GM11168 (cell line): ENCODE measurements at regions not wholly inside any gene's neighbourhood (a gene's known extent, or its start where the extent isn't known, plus 50 kb on each side); places are given as distances from the start of the nearest gene placed in this dataset.

Experiments
- in situ Hi-C: fragments of 300-500 bp; cut with MboI; formaldehyde crosslinking; loops from one replicate; pipeline ENCODE4 v1.12.0; 2022; ENCODE audit warnings: low sequenced_read_pairs; ENCODE audit not compliant: unreplicated experiment

DNA sequence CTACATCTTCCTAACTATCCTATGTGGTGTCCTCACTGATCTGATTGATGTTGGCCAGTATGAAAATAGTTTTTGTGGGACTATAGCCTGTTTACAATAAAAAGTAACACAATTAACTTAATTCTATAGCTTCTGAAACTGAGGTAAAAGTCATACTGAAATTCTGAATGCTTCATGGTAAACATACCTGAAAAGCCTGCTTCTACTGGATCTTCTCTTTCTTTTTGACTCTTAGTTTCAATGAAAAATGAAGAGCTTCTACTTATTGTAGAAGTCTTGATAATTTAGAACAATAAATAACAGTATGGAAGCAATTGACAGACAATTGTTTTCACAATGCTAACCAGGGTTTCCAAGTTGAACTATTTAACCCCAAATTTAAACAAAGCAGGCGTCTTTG lies 383.9 kb upstream of the MMS22L start:
- in situ Hi-C loops = no loop called here

DNA sequence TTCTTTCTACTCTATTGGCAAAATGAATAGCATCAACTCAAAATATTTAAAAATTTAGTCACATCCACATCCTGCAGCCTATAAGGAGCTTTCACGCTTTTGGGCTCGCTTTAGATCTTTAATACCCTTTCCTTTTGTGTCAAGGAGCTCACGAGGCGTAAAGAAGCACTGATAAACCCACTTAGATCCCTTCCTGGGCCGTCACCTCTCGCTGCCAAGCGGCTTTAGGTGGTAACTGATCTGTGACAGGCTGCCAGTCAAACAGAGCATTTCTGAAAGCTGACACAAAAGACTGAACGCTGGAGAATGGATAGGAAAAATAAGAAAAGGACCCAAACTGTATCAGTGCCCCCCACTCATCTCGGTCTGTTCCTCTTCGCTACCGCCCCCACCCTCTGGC lies 385.7 kb upstream of the MMS22L start:
- in situ Hi-C loops = no loop called here

DNA sequence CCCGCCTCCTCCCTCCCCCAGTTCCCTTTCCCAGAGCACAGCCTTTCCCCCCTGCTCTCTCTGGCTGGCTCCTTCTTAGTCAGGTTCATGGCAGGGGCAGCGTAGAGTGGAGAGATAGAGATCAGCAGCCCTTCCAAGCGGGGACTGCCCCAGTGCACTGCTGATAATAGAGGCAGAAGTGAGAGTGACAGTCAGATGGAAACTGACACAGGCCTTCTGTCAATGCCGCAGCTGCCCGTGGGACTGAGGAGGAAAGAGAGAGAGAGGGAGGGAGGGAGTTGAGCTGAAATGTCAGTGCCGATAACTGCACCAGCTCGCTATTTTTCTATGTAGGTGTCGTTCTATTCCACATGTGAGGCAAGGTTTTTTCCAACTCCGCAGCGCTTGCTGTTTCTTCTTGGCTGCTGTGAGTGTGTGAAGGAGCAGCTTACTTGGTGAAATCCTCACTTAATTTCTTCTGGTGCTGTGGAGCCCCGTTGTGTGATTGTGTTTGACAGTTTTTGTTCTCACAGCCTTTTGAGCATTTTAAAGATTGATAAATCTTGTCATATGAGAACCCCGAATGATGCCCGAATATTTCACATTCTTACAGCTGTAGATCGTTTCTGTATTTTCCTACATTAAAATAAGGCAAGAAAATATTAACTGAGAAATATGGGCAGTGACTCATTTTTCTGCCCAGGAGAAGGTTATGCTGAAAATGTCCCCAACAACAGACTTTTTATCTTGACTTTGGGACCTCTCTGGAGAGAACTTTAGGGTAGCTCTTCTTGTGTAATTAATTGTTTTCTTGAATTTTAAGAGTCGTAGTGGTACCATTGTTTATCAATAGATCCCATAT lies 386.4 kb upstream of the MMS22L start:
- in situ Hi-C loops = no loop called here

DNA sequence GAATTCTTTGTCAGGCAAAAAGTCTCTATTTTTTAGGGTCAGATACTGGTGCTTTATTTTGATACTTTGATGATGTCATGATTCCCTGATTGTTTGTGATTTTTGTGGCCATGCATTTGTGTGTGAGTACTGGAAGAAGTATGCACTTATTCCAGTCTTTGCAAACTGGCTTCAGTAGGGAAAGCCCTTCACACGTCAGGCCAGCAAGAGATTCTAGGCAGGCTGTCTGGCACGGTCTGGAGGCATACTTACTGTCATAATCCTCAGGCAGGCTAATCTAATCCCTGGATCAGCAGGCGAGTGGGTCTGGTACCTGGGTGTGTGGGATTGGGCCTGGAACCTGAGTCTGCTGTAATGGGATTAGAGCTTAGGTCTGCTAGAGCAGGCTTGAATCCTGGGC lies 391.8 kb upstream of the MMS22L start:
- in situ Hi-C loops = no loop called here

DNA sequence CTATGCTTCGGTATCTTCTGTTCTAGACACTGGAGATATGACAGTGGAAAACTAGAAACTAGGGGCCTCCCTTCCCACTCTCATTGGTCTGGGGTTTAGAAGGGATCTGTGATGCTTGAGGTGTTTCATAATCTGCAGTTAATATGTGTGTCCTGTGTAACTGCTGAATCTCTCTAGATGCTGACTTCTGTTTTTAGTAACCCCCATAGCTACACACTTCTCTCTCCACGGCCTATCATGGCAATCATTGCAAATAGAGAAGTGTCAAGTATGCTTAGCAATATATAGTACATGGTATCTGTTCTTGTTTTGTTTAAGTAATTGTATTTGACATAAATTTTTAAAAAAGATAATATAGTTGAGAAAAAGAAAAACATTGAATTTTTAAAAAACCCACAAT lies 394.6 kb upstream of the MMS22L start:
- in situ Hi-C loops = no loop called here

DNA sequence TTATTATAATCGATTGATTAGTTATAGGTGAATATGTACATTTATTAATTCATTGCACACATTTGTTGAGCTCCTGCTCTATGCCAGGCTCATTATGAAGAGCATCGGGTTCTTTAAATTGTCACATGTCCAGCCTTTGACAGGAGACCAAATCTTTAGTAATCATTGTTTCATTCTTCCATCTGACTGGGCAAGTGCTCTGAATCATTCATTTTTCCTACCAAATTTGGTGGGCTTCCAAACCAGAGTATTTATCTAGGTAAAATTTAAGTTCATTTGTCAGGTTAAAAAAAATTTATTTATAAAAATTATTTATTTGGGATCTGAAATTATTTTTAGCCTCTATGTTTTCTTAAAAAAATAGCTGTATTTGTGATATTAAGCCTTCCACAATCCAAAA lies 404.9 kb upstream of the MMS22L start:
- in situ Hi-C loops = no loop called here

DNA sequence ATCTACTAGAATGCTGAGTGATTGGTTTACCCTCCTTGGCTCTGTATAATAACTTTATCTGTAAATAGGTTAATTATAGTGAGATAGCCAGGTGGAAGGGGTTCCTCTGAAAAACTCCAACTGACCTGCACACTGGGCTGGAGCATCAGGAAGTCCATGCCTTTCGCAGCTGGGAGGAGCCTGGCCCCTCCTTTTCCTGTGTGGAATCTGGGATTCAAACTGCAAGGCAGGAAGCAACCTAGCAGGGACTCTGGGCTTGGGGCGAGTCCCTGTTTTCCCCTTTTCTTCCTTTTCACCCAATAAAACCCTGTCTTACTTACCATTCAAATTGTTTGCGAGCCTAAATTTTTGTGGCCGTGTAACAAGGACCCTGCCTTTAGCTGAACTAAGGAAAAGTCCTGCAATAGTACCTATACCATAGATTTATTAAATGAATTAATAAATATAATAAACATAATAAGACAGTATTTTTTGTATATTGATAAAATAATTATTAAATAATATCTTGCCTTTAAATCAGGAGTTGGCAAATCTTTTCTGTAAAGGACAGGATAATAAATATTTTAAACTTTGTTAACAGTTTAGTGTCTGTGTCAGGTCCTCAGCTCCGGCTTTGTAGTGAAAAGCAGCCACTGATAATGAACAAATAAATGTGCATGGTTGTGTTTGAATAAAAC lies 406.2 kb upstream of the MMS22L start:
- in situ Hi-C loops = no loop called here

DNA sequence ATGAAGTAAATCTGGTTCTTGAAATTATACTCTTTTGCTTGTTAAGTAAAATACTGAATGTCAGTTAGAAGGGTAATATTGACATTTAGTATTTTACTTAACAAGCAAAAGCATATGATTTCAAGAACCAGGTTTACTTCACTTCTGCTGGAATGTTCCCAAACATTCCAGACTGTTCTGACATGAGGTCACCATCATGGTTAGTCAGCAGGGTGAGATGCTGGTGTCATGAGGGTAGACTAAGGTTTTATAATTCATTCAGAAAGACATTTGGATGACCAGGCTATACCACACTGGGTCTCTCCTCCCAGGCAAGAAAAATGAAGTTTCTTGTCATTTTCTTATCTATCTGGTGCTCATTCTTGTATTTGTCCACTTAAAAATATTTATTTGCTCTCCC lies 414.4 kb upstream of the MMS22L start:
- in situ Hi-C loops = no loop called here

DNA sequence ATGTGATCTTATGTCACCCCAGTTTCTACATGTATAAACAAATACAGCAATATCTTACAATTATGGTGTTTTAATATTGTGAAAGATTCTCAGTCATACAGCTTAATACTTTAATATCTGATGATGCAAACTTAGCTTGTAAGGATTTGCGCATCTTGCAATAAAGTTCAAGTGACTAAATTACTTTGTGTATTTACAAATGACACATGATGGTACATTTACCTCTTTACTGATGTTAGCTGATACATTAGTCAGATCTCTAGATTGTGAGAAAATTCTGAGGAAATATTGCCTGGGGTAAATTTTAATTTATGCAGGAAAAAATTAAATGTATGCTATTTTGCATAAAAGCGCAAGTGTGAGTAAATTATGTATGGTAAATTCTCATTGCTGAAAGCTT lies 418.8 kb upstream of the MMS22L start:
- in situ Hi-C loops = no loop called here

DNA sequence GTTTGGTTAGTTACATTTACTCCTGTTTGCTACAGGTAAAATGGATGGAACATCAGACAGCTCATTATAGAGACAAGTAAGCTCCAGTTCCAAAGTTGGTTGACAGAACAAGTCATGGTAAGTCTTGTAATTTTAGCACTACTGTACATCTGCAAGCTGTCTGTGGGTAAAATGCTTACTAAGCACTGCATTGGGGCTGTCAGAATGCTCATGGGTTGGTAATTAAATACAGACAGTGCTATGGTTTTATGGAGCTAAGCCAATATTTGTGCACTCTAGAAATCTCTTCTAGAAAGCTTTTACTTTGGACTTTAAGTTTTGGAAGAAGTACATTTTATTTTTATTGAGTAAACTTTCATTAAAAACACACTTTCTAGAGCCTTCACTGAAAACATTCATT lies 419.2 kb upstream of the MMS22L start:
- in situ Hi-C loops = no loop called here

DNA sequence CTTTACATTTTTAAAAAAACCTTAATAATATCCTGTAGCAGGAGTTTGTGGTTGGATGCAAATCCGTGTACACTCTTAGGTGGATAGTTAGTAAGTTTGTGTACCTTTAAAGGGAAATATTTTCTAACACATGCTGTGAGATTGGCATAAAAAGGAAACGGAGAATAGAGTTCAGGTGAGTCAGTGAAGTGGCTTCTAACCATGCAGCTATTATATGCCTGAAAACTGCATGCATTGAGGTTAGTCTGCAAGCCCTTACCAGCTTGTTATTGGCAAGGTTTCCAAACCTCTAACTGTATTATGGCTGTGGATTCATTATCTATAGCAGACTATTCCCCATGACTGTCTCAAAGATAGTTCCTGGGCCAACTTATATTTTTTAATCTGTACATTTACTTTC lies 420.6 kb upstream of the MMS22L start:
- in situ Hi-C loops = no loop called here

DNA sequence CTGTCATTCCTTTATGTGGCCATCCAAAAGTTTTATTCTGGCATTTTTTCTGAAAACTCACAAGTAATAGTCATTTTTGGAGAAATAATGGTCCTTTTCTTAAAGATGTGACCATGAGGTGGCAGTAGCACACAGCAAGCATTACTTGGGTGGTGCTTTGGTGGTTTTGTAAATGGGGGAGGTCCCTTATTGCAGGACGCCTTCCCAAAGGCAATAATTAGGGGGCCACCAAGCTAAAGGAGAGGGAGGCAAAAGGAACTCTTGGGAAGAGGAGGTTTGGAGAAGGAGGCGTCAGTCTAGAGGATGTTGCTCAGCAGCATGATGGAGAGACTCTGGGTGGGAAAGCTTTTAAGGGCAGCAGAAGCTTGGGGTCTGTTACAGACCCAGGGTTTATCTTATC lies 422.6 kb upstream of the MMS22L start:
- in situ Hi-C loops = no loop called here

DNA sequence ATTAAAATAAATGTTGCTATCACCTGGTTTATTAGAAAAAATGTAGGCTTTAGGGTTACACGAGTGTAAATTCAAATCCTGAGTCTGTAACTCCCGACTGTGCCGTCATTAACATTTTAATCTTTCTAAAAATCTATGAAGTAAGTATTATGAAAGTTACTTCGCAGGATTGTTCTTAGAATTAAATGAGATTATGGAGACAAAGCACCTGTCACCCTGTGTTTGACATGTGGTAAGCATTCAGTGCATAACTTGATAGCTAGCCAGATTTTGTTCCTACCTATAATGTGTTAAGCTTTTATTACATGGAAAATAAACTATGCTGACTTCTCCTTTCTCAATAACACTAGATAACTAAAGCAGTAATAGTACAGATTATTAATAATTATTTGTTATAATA lies 429.7 kb upstream of the MMS22L start:
- in situ Hi-C loops = no loop called here

DNA sequence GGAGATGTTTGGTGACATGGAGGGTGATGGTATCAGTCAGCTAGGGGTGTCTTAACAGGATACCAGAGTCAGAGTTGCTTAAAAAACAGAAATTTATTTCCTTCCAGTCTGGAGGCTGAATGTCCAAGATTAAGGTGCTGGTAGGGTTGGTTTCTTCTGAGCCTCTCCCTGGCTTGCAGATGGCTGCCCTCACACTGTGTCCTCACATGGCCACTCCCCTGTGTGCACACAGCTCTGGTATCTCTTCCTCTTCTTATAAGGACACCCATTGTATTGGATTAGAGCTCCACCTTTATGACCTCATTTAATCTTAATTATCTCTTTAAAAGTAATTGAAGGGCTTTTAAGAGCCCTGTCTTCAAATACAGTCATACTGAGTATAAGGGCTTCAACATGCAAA lies 431.8 kb upstream of the MMS22L start:
- in situ Hi-C loops = no loop called here

DNA sequence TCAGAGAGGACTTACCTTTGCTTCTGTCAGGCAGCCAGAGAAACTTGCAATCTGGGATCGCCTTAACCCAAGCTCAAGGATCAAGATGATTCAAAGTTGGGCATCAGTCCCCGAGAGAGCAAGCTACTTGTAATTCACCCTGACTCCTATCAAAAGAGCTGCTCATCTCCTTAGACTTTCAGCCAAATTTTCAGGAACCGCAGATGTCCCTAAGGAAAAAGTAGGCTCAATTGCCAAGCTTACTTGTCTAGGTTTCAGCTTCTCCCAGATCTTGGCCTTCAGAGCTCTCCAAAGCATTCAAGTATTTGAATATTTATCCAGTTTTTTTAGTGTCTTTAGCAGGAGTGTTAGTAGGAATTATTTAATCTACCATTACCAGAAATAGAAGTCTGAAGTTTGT lies 434.1 kb upstream of the MMS22L start:
- in situ Hi-C loops = no loop called here

DNA sequence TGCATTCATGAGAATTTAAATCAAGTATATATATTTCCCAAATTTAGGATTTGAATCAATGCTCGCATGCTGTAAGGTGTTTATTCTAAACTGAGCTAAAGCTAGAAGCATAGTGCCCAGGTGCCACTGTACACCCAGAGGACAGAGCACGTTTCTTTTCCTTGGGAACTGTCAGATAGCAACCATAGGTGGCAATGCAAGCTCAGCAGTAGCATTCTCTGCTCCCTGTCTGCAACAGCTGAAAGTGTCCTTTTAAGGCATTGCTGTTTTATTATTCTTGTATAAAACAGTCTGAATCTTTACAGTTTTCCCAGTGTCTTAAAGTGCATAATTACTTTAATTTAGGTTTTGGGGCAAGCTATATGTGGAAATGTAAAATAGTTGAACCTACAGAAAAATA lies 443.4 kb upstream of the MMS22L start:
- in situ Hi-C loops = no loop called here

DNA sequence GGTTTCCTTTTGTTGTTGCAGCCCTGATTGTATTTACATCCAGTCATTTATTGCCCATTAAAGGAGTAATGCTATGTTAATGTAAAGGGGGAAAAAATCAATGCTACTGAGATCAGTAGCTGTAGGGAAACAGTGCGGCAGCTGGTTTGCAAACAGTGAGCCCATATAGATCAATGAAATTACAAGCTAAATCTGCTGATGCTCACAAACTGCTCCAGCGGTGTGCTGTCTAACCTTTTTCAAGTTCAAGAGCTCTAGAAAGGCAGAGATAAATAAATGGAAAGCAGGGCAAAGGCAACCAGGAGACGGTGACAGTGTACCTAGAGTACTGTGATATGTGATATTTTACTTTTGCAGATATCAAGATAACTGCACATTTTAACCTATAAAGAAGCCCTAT lies 449.0 kb upstream of the MMS22L start:
- in situ Hi-C loops = no loop called here

DNA sequence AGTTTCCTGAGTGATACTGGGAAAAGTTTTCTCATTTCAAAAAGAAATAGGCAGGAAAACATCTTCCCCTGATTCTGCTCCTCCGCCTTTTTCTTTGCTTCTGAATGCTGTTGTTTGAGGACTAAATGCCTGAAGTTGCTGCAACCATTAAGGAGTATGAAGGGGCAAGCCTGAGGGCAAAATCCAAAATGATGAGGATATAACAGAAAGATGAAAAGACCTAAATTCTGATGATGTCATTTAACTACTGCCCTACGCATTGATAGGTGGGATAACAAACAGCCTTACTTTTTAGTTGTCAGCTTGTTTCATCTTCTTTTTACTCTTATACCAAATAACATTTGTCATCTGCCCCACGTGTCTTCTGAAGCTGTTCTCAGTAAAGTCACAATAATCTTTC lies 474.6 kb upstream of the MMS22L start:
- in situ Hi-C loops = no loop called here

DNA sequence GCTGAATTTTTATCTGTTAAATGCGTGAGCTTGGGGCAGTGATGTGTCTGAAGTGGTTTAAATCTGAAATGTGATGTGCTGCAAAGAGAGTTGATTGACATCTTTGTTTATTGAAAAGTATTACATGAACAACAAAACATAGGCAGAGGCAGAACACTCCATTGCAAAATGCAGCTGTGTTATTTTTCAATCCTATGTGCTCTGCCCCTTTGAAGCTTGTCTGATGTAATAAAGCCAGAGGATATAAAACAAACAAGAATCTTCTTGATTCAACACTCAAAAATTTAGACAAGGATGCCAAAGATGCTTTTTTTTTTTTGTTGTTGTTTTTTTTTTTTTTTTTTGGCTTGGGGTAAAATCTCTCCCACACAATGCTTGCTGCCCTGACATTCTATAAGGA lies 482.4 kb upstream of the MMS22L start:
- in situ Hi-C loops = no loop called here

DNA sequence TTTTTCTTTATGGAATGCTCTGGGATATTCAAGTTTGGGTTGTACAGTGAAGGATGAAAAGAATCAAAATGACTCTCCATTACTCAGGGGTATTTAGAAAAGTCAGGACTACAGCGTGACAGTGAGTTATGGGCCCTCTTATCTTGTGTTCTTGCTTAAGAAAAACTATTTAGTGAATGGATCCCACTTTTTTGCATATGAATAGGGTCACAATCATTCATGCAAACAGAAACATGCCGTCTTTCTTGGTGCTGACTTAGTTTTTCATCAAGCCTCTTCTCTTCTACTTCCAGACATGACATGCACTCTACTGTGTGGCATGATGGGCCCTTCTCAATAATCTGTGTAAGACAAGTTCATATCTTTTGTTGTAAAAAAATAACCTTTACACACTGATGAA lies 488.4 kb upstream of the MMS22L start:
- in situ Hi-C loops = no loop called here

DNA sequence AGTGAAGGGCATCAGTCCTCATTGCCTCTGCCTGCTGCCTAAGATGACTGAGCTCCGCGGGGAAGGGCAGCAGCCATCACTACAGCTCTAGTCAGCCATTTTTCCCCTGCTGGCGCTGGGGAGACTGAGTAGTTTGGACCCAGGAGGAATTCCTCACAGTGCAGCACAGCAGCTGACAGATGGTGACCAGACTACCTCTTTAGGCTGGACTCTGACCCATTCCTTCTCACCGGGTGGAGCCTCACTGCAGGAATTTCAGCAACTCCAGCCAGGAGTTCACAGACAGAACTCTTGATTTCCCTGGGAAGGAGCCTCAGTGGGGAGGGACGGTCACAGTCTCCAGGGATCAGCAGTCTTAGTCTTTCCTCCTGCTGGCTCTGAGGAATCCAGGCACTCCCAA lies 492.0 kb upstream of the MMS22L start:
- in situ Hi-C loops = no loop called here
